GM03348 (cell line): ENCODE measurements at regions not wholly inside any gene's neighbourhood (a gene's known extent, or its start where the extent isn't known, plus 50 kb on each side); places are given as distances from the start of the nearest gene placed in this dataset.

Source experiments
- DNase-seq: peaks from one replicate; pipeline ENCODE4 v3.0.0; 2012; ENCODE audit warnings: low spot score

DNA sequence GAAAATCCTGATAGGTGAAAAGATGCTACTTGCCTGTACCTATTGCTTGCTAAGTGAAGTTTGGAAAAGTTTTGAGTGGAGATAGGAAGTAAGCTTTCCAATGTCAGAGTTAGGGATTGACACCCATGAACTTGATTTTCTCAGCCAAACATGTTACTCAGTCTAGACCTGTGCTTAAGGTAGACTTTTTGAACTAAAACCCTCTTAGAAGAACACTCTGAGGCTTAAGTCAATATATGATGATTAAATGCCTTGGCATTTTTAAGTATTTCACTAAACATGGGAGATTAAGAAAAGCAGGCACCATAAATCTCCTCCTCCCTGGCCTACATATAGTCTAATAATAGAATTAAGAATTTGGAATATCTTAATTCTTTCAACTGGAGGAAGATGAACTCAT lies 785.6 kb upstream of the SOX9 start:
- no peak for DNase-seq

DNA sequence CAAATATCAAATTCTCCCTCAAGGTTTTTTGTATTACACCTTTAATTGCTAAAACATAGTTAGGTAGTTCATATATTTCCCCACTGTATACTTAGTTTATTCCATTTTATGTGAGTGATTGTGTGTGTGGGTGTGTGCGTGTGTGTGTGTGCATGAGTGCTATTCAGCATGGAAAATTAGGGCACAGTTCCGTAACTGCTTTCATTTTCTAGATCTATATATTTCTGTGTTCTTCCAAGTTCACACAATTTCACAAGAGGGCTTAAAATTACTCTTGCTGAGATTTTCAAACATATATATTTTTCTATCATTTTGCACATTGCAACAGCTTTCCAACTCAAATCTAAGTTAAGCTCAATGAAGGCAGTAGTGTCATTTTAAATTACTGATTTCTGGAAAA lies 782.9 kb upstream of the SOX9 start:
- no peak for DNase-seq

- DNase-seq = peak; percentile 65
Observed at GRCh38 chr17:71338396-71338795, 782.4 kb upstream of the SOX9 start.

GRCh38 chr17:71339206-71339605 lies 781.6 kb upstream of the SOX9 start:
- DNase-seq = peak; percentile 11

DNA sequence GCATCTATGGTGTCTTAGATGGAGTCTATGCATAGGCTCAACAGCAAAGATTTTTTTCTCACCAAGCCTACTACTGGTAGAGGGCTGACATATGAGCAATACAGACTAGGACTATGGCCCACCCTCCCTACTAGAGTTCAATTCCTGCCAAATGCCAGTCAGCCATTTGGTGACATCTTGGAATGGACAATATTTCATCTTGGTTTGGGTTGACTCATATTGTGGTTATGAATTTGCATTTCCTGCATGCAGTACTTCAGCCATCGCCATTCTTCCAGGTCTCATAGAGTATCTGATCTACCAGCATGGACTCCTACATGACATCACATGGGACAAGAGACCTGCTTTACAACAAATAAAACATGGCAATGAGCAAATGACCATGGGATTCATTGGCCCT lies 778.1 kb upstream of the SOX9 start:
- no peak for DNase-seq

DNA sequence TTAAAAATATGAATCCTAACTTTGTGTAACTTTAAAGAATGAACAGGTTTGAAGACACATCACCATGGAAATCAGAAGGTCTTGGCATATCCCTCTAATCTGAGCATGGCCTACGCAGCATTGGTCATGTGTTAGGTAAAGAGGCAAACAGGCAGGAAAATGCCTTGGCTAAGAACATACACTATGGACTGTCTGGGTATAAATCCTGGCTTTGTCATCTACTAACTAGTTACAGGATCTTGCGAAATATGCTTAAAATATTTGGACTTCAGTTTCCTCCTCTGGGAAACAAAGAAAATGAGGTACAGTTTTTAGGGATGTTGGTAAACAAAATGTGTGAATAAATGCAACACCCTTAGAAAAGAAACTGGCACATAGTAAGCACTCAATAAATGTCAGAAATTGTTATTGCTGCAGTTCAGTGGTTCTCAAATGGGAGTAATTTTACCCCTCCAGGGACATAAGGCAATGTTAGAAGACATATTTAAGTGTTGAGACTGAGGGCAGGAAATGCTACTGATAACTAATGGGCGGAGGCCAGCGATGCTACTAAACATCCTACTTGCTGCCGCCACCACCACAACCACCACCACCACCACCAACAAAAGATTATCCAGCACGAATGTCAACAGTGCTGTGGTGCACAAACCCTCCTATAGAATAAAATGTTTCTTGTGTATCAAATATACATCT lies 770.8 kb upstream of the SOX9 start:
- peak; percentile 35 for DNase-seq

DNA sequence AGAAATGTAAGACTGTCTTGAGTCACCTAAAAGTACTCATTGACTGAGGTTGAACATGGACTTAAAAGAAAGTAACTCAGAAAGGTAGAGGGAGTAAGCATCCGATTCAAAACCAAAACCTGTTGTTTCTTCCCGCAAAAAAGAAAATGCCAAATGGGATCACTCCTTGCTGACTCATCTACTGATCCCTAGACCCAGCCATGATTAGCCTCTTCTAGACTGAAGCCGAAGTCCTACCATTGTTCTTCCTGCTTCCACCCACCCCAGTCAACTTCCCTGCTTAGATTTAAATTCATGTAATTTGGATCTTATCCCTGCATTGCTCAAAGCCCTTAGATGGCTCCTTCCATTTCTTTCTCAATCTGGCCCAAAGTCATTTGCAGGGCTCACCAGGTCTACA lies 760.5 kb upstream of the SOX9 start:
- no peak for DNase-seq

DNA sequence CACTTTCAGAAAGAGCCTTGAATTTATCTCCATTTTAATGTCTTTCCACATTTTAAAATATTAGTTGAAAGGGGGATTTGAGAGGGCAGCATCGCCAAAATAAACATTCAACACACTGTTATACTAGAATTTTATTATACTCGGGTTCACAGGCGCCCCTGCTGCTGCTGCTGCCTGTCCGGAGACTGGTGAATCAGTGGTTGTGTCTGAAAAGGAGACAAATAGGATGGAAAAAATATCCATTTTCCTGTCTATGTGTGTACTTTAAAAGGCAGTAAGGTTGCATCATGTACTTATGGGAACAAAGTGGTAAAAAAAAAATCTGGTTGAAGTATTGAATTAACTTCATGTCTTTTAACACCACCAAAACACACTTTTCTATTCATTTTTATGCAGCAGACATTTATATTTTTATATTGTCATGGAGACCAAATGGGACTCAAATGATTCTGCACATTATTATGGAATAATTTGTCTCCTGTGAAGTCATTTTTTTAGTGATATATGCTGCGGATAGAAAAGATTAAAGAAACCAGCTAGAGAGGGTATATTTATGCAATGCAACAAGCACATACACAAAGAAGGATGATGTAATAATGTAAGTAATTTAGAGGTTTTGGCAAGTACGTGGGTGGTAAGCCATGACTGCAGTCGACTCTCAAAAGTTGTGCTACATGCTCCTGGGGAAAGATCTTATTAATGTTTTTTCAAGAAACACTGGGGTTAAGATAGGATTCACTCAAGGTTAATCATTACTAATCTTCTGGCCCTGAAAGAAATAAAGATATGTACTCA lies 759.0 kb upstream of the SOX9 start:
- DNase-seq = peak; percentile 29

GRCh38 chr17:71363661-71364060 lies 757.2 kb upstream of the SOX9 start:
- no peak for DNase-seq

DNA sequence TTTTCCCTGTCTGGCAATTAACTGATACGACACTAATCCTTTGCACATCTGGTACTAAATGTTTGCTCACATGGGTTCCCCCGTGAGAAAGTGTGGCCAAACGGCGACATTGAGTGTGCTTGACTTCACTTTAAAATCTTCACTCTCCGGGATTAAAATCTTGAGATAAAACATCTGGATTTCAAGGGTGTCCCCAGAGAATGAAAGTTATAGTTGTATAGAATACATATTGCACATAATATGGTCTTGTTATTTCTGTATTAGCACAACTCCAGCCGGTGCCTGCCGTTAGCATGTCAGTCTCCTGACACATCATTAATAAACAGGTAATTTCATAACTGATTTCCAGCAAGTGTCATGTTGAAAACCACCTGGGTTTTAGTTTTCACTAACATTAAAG lies 749.0 kb upstream of the SOX9 start:
- no peak for DNase-seq

- DNase-seq = no peak
Observed at GRCh38 chr17:71375948-71376347, 744.9 kb upstream of the SOX9 start.

DNA sequence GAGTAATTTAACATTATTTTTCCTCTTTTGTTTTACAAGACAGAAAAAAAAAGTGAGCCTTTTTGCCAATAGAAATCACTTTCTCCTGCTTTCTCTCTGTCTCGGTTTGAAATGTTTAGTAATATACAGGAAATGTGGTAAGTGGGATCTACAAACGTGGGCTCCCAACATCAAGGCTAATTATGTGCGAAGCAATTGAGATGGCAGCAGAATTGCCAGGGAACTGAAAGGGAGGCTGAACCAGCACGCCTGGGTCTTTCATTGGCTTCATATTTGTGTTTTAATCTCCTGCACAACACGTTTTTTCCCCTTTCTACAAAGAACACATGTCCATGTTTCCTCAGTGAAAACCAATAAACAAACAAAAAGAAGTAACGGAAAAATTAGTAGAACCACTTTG lies 743.9 kb upstream of the SOX9 start:
- no peak for DNase-seq

- no peak for DNase-seq
Observed at GRCh38 chr17:71378036-71378435, 742.8 kb upstream of the SOX9 start.

DNA sequence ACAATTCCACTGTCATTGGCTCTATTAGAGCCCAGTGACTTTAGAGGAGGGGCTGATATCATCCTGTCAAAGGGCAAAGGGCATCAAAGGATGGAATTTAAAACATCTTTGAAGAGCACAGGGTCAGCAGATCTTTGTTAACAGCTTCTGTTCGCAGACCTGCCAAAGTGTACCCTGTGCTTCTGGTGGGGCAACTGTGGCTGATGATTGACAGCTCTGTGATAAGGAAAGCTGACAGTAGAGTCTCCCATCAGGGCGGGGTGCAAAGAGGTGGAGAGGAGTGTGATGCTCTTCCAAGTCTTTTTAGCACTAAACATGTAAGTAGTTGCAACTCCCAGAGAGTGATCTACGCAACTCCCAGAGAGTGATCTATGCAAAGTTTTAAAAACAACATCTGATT lies 742.1 kb upstream of the SOX9 start:
- DNase-seq = no peak

DNA sequence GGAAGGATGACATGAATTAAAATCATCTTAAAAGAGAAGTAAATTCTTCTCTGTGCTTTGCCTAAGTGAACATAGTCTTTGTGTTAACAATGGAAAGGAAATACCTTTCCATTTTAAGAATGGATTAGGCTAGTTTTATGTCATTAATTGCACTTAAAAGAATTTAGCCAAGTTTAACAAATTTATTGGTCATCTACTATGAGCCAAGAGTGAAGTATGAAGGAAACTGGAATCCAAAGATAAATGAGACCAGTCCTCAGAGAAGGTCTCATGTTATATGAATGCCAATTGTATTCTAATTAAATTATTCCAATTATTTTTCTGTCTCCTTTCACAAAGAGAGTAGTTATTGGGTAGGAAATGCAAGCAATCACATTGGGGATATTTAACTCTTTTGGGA lies 741.3 kb upstream of the SOX9 start:
- no peak for DNase-seq

- DNase-seq = no peak
Observed at GRCh38 chr17:71380535-71380934, 740.3 kb upstream of the SOX9 start.

DNA sequence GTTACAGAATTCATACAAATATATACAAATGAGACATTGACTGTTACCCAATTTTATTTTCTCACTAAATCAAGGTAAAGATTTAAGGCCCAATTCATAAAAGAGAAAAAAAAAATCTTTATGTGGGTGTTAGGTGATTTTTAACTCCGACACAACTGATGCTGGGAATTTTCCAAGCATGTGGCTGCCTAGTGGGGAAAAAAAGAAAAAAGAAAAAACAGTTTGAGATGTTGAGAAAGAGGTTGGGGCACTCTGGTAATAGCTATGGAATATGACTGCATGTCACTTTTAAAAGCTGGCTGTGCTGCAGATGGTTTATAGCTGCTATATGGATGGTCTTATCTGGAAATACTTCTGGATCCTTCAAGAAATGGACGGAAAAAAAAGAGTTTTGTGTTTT lies 739.9 kb upstream of the SOX9 start:
- DNase-seq = no peak

- DNase-seq = no peak
Observed at GRCh38 chr17:71383091-71383490, 737.7 kb upstream of the SOX9 start.

GRCh38 chr17:71387456-71387855 lies 733.4 kb upstream of the SOX9 start:
- no peak for DNase-seq

DNA sequence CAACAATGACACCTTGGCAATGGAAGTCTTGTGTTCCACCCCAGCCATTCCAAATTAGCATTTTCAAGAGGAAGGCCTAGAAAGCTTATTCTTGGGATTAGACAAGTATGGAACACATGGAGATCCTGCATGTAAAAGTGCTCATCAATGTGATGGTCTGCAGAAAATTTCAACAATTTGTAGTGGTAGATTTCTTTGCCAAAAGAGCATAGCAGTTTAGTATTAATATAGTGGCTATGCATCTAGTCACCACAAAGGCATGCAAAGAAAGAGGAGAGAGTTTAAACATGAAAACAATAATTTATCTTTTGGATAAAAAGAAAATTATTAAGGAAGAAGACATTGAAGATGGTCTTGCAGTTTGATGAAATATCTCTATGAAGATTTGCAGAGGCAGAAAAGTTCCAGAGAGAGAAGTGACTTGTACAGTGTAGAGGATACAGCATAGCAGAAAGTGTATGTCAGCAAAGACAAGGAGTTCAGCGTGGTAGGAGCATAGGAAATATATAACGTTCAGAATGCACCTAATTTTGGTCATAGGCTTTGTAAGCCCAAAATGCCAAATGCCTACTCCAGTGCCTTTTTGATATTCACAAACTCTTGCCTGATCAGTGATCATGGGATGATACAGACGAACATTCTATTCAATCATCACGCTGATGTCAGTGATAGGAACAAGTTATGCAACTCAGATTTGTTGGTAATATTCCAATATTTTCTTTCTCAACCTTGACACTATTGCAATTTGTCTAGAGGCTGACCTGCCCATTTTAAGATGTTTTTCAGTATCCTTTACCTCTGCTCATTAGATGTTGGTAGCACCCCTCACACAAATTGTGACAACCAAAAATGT lies 727.9 kb upstream of the SOX9 start:
- DNase-seq = peak; percentile 62

DNA sequence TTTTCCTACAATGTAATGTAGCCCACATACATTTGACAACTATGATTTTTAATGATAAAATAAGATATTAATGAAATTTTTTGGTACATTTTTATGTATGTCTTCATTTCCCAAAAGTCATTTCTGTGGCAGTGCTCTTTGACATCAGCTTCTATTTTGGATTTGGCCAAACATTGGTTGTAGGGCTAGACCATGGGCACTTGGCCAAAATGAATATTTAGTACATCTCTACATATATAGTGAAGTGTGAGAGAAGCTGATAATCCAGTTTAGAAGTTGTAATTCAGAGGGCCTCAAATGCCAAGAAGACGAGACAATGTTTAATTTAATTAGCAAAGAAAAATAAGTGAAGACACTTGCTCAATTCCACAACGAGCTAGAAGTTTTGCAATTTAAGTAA lies 724.9 kb upstream of the SOX9 start:
- no peak for DNase-seq

GRCh38 chr17:71396711-71397110 lies 724.1 kb upstream of the SOX9 start:
- no peak for DNase-seq

GRCh38 chr17:71398025-71398424 lies 722.8 kb upstream of the SOX9 start:
- DNase-seq = no peak
